Activated CD8-positive, alpha-beta memory T cell treated with anti-CD3 and anti-CD28 coated beads, Interleukin-2, amount 10 ng/mL, durations not matched to agents 7 days and 5 days (primary cell): ENCODE measurements at regions not wholly inside any gene's neighbourhood (a gene's known extent, or its start where the extent isn't known, plus 50 kb on each side); places are given as distances from the start of the nearest gene placed in this dataset.
"Not testable (repeated sequence)": the region's sequence is repeated elsewhere in the genome, so short reads cannot be mapped to it uniquely, and the experiment has no call there.

Source experiments
- ATAC-seq: fragments of 150-1000 bp; cut with Tn5 transposase; one replicate; pipeline ENCODE4 v1.10.0; 2021; ENCODE audit warnings: moderate library complexity
- CTCF ChIA-PET: fragments of 350-600 bp; sonication (Branson Sonifier 250); formaldehyde crosslinking; loops from one replicate; lab custom pipeline; 2021; ENCODE audit warnings: antibody characterized with exemption; lab: Charles Lee
- DNase-seq: peaks from one replicate; pipeline ENCODE4 v3.0.0-alpha.2; 2020
- H3K27ac Mint-ChIP-seq: one replicate; pipeline ENCODE4 v1.8.0; 2021; ENCODE audit warnings: mild to moderate bottlenecking, mixed read lengths
- H3K27me3 Mint-ChIP-seq: one replicate; pipeline ENCODE4 v1.8.0; 2021; ENCODE audit warnings: mixed read lengths
- H3K36me3 Mint-ChIP-seq: one replicate; pipeline ENCODE4 v1.8.0; 2021; ENCODE audit warnings: mild to moderate bottlenecking, mixed read lengths
- H3K4me1 Mint-ChIP-seq: one replicate; pipeline ENCODE4 v1.8.0; 2021; ENCODE audit warnings: mixed read lengths
- H3K4me3 Mint-ChIP-seq: one replicate; pipeline ENCODE4 v1.8.0; 2021; ENCODE audit warnings: mild to moderate bottlenecking, moderate library complexity, mixed read lengths
- H3K9me3 Mint-ChIP-seq: one replicate; pipeline ENCODE4 v1.8.0; 2022; ENCODE audit warnings: low read depth, mixed read lengths

GRCh38 chr6:153328194-153328593, 197.1 kb upstream of the RGS17 start:
- no peaks in the 10 kb centered on the region for H3K4me1 Mint-ChIP-seq
- no peak overlapping the region for H3K27ac Mint-ChIP-seq
- no peaks in the 10 kb centered on the region for H3K27me3 Mint-ChIP-seq
- no peak for ATAC-seq
- no peak overlapping the region for H3K4me3 Mint-ChIP-seq
- DNase-seq, result no peak
- CTCF ChIA-PET, result no interaction called here
- H3K36me3 Mint-ChIP-seq, result no peaks in the 10 kb centered on the region
- H3K9me3 Mint-ChIP-seq, result peaks cover 2% of the 10 kb centered on the region

GRCh38 chr6:153325661-153326060, 194.6 kb upstream of the RGS17 start:
- no peaks in the 10 kb centered on the region for H3K4me1 Mint-ChIP-seq
- CTCF ChIA-PET, result no interaction called here
- no peak for ATAC-seq

GRCh38 chr6:153312634-153313033, 181.6 kb upstream of the RGS17 start:
- Mint-ChIP-seq H3K4me3 (no peak overlapping the region), H3K36me3 (no peaks in the 10 kb centered on the region), H3K9me3 (peaks cover 3% of the 10 kb centered on the region), H3K27me3 (no peaks in the 10 kb centered on the region), H3K4me1 (no peaks in the 10 kb centered on the region), H3K27ac (no peak overlapping the region)
- DNase-seq, result peak; percentile 42
- CTCF ChIA-PET, result interaction anchor here (1.0 to 1.7 kb wide), 3 partner anchors 9 to 281 kb away, joined by 3 to 9 read pairs (median 3); no protein-coding TSS in a partner anchor
- no peak for ATAC-seq

More at GRCh38 chr6:153325661-153326060, 194.6 kb upstream of the RGS17 start:
- Mint-ChIP-seq H3K27me3 (no peaks in the 10 kb centered on the region), H3K4me3 (no peak overlapping the region), H3K9me3 (no peaks in the 10 kb centered on the region), H3K27ac (no peak overlapping the region), H3K36me3 (no peaks in the 10 kb centered on the region)
- no peak for DNase-seq

GRCh38 chr6:153309651-153310050, 178.6 kb upstream of the RGS17 start:
- Mint-ChIP-seq H3K36me3 (no peaks in the 10 kb centered on the region), H3K9me3 (no peaks in the 10 kb centered on the region), H3K4me1 (no peaks in the 10 kb centered on the region), H3K4me3 (no peak overlapping the region), H3K27me3 (no peaks in the 10 kb centered on the region), H3K27ac (no peak overlapping the region)
- CTCF ChIA-PET, result interaction anchor here (0.6 kb wide), 1 partner anchor 309 kb away, joined by 3 read pairs; no protein-coding TSS in a partner anchor
- DNase-seq (no peak), ATAC-seq (no peak)

GRCh38 chr6:153302133-153302532, 171.1 kb upstream of the RGS17 start:
- Mint-ChIP-seq H3K36me3 (no peaks in the 10 kb centered on the region), H3K27ac (no peak overlapping the region), H3K27me3 (no peaks in the 10 kb centered on the region), H3K9me3 (no peaks in the 10 kb centered on the region), H3K4me1 (no peaks in the 10 kb centered on the region), H3K4me3 (no peak overlapping the region)
- ATAC-seq (no peak), DNase-seq (no peak)
- CTCF ChIA-PET, result no interaction called here

- Mint-ChIP-seq H3K27me3 (no peaks in the 10 kb centered on the region), H3K27ac (no peak overlapping the region), H3K9me3 (no peaks in the 10 kb centered on the region), H3K4me3 (no peak overlapping the region), H3K4me1 (no peaks in the 10 kb centered on the region), H3K36me3 (no peaks in the 10 kb centered on the region)
- CTCF ChIA-PET, result no interaction called here
- DNase-seq (no peak), ATAC-seq (no peak)
These were observed 170.5 kb upstream of the RGS17 start for GRCh38 chr6:153301602-153302001.

- ATAC-seq, H3K4me1 Mint-ChIP-seq, H3K9me3 Mint-ChIP-seq, H3K27ac Mint-ChIP-seq, H3K36me3 Mint-ChIP-seq, CTCF ChIA-PET, DNase-seq, H3K4me3 Mint-ChIP-seq, H3K27me3 Mint-ChIP-seq: not testable (repeated sequence)
These were observed 151.4 kb upstream of the RGS17 start for GRCh38 chr6:153282456-153282855.

GRCh38 chr6:153275997-153276396, 144.9 kb upstream of the RGS17 start:
- Mint-ChIP-seq H3K4me1 (no peaks in the 10 kb centered on the region), H3K27ac (no peak overlapping the region), H3K27me3 (no peaks in the 10 kb centered on the region), H3K36me3 (no peaks in the 10 kb centered on the region), H3K9me3 (no peaks in the 10 kb centered on the region), H3K4me3 (no peak overlapping the region)
- DNase-seq (no peak), ATAC-seq (no peak)
- CTCF ChIA-PET, result no interaction called here

GRCh38 chr6:153272201-153272980, 141.3 kb upstream of the RGS17 start:
- no peak for ATAC-seq
- DNase-seq, result no peak
- CTCF ChIA-PET, result no interaction called here
- Mint-ChIP-seq H3K27me3 (no peaks in the 10 kb centered on the region), H3K36me3 (no peaks in the 10 kb centered on the region), H3K9me3 (no peaks in the 10 kb centered on the region), H3K27ac (no peak overlapping the region), H3K4me1 (no peaks in the 10 kb centered on the region), H3K4me3 (no peak overlapping the region)

GRCh38 chr6:153263489-153263888, 132.4 kb upstream of the RGS17 start:
- DNase-seq (no peak), ATAC-seq (no peak)
- CTCF ChIA-PET, result no interaction called here
- Mint-ChIP-seq H3K4me1 (no peaks in the 10 kb centered on the region), H3K4me3 (no peak overlapping the region), H3K27me3 (no peaks in the 10 kb centered on the region), H3K27ac (no peak overlapping the region), H3K36me3 (no peaks in the 10 kb centered on the region), H3K9me3 (no peaks in the 10 kb centered on the region)

GRCh38 chr6:153251326-153251725, 120.2 kb upstream of the RGS17 start:
- Mint-ChIP-seq H3K4me3 (no peak overlapping the region), H3K36me3 (no peaks in the 10 kb centered on the region), H3K9me3 (no peaks in the 10 kb centered on the region), H3K27me3 (no peaks in the 10 kb centered on the region), H3K27ac (no peak overlapping the region), H3K4me1 (no peaks in the 10 kb centered on the region)
- ATAC-seq, result no peak
- CTCF ChIA-PET, result no interaction called here
- DNase-seq, result no peak

GRCh38 chr6:153237670-153238069, 106.6 kb upstream of the RGS17 start:
- no peak overlapping the region for H3K27ac Mint-ChIP-seq
- CTCF ChIA-PET, result no interaction called here
- H3K36me3 Mint-ChIP-seq, result no peaks in the 10 kb centered on the region
- no peaks in the 10 kb centered on the region for H3K27me3 Mint-ChIP-seq
- H3K4me3 Mint-ChIP-seq, result no peak overlapping the region
- ATAC-seq, result no peak
- H3K4me1 Mint-ChIP-seq, result no peaks in the 10 kb centered on the region
- no peak for DNase-seq
- H3K9me3 Mint-ChIP-seq, result peaks cover 4% of the 10 kb centered on the region

GRCh38 chr6:153231048-153231646, 100.1 kb upstream of the RGS17 start:
- peak; percentile 48 for DNase-seq
- H3K27ac Mint-ChIP-seq, result no peak overlapping the region
- H3K4me3 Mint-ChIP-seq, result no peak overlapping the region
- H3K27me3 Mint-ChIP-seq, result no peaks in the 10 kb centered on the region
- no peaks in the 10 kb centered on the region for H3K4me1 Mint-ChIP-seq
- ATAC-seq, result no peak
- no peaks in the 10 kb centered on the region for H3K36me3 Mint-ChIP-seq
- H3K9me3 Mint-ChIP-seq, result peaks cover 4% of the 10 kb centered on the region
- CTCF ChIA-PET, result interaction anchor here (0.6 to 1.3 kb wide), 2 partner anchors 82 to 716 kb away, joined by 3 to 4 read pairs; no protein-coding TSS in a partner anchor

GRCh38 chr6:153218184-153218792, 87.2 kb upstream of the RGS17 start:
- ATAC-seq (no peak), DNase-seq (no peak)
- CTCF ChIA-PET, result no interaction called here
- Mint-ChIP-seq H3K36me3 (no peaks in the 10 kb centered on the region), H3K27ac (no peak overlapping the region), H3K27me3 (no peaks in the 10 kb centered on the region), H3K9me3 (no peaks in the 10 kb centered on the region), H3K4me3 (no peak overlapping the region), H3K4me1 (no peaks in the 10 kb centered on the region)
